Mucosa of descending colon (tissue), 3 donors: ENCODE measurements at regions not wholly inside any gene's neighbourhood (a gene's known extent, or its start where the extent isn't known, plus 50 kb on each side); places are given as distances from the start of the nearest gene placed in this dataset.

Experiments used
- ATAC-seq: fragments of 200-7000 bp; cut with Tn5 transposase; one replicate; pipeline ENCODE4 v1.9.1; 2020; ENCODE audit warnings: mild to moderate bottlenecking, moderate library complexity
- DNase-seq, 3 donors: peaks; one replicate each; pipeline ENCODE4 v3.0.0-alpha.2; 2020
- H3K36me3 ChIP-seq: fragments of 200-600 bp; one replicate; pipeline ENCODE4 v1.8.0; 2021; ENCODE audit warnings: low read depth, mild to moderate bottlenecking
- H3K4me1 ChIP-seq: fragments of 200-600 bp; one replicate; pipeline ENCODE4 v1.8.0; 2021; ENCODE audit warnings: low read depth, mild to moderate bottlenecking
- H3K4me3 ChIP-seq: fragments of 200-600 bp; one replicate; pipeline ENCODE4 v1.8.0; 2021; ENCODE audit warnings: mild to moderate bottlenecking
- H3K9me3 ChIP-seq: fragments of 200-600 bp; one replicate; pipeline ENCODE4 v1.8.0; 2021; ENCODE audit warnings: mild to moderate bottlenecking
- intact Hi-C, 2 donors: fragments of 100-400 bp; cut with DNase I in 1 of 2; cut with micrococcal nuclease in 1 of 2; formaldehyde crosslinking; loops; one replicate each; pipeline versions ENCODE4 v1.11.0 to v1.11.1; 2022; cut with DNase I, micrococcal nuclease
- TF ChIP-seq, protein P1 (sequence below): fragments of 200-600 bp; IDR thresholded peaks from one replicate; pipeline ENCODE4 v1.8.0; 2022; ENCODE audit warnings: antibody characterized with exemption, mild to moderate bottlenecking
- donor health status: DM: no; HTN: no; CAD: no; lungs with moderate emphysema.
- donor health status: DM: no; HTN: no; CAD: no.
- donor health status: DM: no; HTN: yes; CAD: no.

DNA sequence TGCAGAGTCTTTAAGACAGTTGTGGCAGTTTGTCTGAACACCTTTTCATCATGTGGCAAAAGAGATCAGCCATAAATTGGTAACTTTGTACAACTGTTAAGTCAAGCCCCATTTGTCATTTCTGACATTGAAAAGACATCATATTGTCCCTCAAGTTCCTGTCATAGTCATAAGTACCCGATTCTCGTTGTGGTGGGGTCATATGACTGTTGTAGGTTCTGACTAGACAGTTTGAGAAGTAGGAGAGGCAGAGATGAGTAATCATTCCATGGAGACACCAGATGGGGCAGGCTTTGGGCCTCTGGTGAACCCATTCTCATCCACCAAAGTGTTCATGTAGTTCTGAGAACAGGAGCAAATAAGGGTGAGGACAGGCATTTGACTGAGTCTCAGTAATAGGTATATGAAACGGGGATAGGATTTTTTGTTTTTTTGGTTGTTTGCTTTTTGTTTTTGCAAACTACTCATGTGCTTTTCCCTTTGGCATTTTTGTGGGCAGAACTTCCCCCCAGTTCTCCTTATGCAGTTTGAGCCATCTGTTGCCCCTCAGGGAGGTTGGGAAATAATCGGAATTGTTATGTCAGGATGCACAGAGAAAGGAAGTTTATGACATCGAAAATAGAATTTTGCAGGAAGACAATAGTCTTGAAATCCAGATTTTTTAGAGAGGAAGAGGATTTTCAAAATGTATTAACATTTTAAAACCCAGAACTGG is 86.9 kb upstream of the KCNE2 start:
- no peaks in the 10 kb centered on the region for H3K36me3 ChIP-seq
- ATAC-seq (no peak), DNase-seq (no peak)
- H3K4me1 ChIP-seq, result no peaks in the 10 kb centered on the region
- intact Hi-C loops, result loop anchor here in 1 of 2 donors (10.0 kb wide), 1 partner anchor 58 kb away; no protein-coding TSS in a partner anchor
- H3K4me3 ChIP-seq, result no peak overlapping the region
- no peaks in the 10 kb centered on the region for H3K9me3 ChIP-seq
- TF ChIP-seq, protein P1, sequence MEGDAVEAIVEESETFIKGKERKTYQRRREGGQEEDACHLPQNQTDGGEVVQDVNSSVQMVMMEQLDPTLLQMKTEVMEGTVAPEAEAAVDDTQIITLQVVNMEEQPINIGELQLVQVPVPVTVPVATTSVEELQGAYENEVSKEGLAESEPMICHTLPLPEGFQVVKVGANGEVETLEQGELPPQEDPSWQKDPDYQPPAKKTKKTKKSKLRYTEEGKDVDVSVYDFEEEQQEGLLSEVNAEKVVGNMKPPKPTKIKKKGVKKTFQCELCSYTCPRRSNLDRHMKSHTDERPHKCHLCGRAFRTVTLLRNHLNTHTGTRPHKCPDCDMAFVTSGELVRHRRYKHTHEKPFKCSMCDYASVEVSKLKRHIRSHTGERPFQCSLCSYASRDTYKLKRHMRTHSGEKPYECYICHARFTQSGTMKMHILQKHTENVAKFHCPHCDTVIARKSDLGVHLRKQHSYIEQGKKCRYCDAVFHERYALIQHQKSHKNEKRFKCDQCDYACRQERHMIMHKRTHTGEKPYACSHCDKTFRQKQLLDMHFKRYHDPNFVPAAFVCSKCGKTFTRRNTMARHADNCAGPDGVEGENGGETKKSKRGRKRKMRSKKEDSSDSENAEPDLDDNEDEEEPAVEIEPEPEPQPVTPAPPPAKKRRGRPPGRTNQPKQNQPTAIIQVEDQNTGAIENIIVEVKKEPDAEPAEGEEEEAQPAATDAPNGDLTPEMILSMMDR, result no peak

DNA sequence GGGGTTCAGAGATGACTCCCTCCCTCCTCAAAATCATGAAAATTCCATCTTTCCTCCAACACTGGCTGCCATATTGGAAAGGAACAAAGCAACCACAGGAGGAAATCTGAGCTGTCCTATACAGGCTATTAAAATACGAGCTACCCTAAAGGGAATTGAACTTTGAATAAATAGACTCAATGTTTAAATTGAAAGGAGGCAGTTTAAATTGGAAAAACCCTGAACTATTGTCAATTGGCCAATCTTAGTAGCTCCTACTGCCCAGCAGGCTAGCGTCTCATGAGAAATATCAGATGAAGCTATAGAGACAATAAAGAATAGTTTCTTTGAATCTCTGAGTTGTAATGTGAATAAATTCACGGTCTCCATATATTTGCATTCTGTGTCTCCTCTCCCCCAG is 85.4 kb upstream of the KCNE2 start:
- Histone ChIP-seq H3K36me3 (no peaks in the 10 kb centered on the region), H3K4me1 (no peaks in the 10 kb centered on the region), H3K4me3 (no peak overlapping the region), H3K9me3 (no peaks in the 10 kb centered on the region)
- DNase-seq, result no peak
- intact Hi-C loops, result loop anchor here in 1 of 2 donors (10.0 kb wide), 1 partner anchor 56 kb away; no protein-coding TSS in a partner anchor
- TF ChIP-seq, protein P1, result no peak
- no peak for ATAC-seq

DNA sequence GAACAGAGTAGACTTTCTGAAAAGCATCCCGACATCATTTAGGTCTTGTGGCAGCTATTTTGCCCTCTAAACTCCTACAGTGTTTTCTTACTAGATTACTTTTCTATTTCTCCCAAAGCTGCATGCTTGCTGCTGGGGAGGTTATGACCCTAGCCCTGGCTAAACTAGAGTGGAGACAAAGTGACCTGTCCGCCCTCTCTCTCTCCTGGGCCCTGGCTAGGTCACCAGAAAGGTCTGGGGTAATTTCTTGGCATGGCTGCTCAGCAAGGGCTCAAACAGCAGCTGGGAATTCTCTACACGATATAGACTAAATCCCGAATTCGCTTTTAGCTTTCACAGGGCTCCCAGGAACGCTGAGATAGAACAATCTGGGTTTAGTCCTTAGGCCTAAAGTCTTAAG is 84.5 kb upstream of the KCNE2 start:
- ATAC-seq (no peak), DNase-seq (no peak)
- H3K4me1 ChIP-seq, result no peaks in the 10 kb centered on the region
- no peaks in the 10 kb centered on the region for H3K9me3 ChIP-seq
- H3K36me3 ChIP-seq, result no peaks in the 10 kb centered on the region
- TF ChIP-seq, protein P1, result no peak
- H3K4me3 ChIP-seq, result no peak overlapping the region
- intact Hi-C loops, result loop anchor here in 1 of 2 donors (10.0 kb wide), 1 partner anchor 56 kb away; no protein-coding TSS in a partner anchor

DNA sequence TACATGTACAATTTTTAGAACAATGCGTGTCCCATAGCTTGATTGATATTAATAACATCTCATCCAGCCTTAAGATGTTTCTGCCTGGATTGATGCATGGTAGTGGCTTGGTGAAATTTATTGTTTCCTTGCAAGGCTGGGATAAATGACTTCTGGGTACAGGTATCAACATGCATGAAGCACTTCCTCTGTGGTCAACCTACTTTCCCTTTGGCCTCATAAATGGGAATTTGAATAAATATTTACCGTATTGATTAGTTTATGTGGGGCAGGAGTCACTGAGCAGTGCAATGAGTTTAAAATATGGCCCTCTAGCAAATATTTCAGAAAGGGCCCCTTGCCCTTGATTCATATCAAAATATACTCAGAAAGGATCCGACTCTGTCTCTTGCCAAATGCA is 83.9 kb upstream of the KCNE2 start:
- ATAC-seq, result no peak
- intact Hi-C loops, result loop anchor here in 1 of 2 donors (10.0 kb wide), 1 partner anchor 55 kb away; no protein-coding TSS in a partner anchor
- TF ChIP-seq, protein P1, result no peak

DNA sequence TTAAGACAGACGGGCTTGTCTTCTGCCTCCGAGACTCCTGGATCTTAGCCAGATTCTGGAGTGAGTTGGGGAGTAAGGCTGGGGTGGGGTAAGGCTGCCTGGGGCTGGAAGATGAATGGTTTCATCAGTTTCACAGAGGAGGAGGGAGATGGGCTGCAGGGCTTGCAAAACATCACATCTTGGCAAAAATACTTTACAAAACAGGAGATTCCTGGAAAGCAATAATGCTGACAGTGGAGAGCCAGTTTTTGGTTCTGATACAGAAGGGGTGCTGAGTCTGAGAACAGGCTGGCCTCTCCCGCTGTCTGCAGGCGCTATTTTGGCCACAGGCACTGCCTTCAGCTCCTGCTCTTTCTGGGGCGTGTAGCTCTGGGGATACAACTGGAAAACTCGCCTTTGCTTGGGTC is 83.4 kb upstream of the KCNE2 start:
- Histone ChIP-seq H3K4me3 (no peak overlapping the region), H3K9me3 (no peaks in the 10 kb centered on the region), H3K36me3 (no peaks in the 10 kb centered on the region), H3K4me1 (no peaks in the 10 kb centered on the region)
- peak; percentile 17 for ATAC-seq
- intact Hi-C loops, result no loop called here
- TF ChIP-seq, protein P1, result no peak
- DNase-seq, result no peak

More for the DNA sequence above, 83.9 kb upstream of the KCNE2 start:
- H3K9me3 ChIP-seq, result no peaks in the 10 kb centered on the region
- no peak overlapping the region for H3K4me3 ChIP-seq
- H3K4me1 ChIP-seq, result no peaks in the 10 kb centered on the region
- no peak for DNase-seq
- no peaks in the 10 kb centered on the region for H3K36me3 ChIP-seq
